ENCODE measurements at regions not wholly inside any gene's neighbourhood (a gene's known extent, or its start where the extent isn't known, plus 50 kb on each side); places are given as distances from the start of the nearest gene placed in this dataset.

DNA sequence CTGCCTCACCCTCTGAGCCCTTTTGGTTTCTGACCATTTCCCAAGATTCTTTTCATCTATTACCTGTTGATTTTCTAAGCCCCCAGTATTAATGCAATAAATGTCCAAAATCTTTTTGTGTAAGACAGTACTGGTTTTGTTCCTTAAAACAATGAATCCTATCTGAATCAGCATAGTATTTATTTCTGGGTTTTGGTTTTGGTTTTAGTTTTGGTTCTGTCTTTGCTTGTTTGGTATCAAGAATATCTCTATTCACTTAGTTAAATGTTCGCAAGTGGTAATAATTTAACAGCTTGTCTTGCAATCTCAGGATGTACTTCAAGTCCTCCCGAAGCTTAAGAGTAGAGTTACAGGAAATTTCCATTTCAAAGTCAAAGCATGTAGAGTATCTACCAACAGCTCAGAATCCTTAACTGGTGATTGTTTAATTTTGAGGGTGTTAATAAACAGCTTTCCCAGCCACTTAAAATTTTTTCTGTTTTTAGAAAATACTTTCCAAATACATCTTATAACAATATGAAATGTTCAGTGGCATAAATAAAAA lies 67.7 kb upstream of the NEDD4L start:
- TF ChIP-seq, protein P1, sequence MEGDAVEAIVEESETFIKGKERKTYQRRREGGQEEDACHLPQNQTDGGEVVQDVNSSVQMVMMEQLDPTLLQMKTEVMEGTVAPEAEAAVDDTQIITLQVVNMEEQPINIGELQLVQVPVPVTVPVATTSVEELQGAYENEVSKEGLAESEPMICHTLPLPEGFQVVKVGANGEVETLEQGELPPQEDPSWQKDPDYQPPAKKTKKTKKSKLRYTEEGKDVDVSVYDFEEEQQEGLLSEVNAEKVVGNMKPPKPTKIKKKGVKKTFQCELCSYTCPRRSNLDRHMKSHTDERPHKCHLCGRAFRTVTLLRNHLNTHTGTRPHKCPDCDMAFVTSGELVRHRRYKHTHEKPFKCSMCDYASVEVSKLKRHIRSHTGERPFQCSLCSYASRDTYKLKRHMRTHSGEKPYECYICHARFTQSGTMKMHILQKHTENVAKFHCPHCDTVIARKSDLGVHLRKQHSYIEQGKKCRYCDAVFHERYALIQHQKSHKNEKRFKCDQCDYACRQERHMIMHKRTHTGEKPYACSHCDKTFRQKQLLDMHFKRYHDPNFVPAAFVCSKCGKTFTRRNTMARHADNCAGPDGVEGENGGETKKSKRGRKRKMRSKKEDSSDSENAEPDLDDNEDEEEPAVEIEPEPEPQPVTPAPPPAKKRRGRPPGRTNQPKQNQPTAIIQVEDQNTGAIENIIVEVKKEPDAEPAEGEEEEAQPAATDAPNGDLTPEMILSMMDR (IDR thresholded peaks at IDR 0.05; ENCODE audit: unreplicated experiment): no peak
- no TSS peak for BruUV-seq (replicated peaks)

DNA sequence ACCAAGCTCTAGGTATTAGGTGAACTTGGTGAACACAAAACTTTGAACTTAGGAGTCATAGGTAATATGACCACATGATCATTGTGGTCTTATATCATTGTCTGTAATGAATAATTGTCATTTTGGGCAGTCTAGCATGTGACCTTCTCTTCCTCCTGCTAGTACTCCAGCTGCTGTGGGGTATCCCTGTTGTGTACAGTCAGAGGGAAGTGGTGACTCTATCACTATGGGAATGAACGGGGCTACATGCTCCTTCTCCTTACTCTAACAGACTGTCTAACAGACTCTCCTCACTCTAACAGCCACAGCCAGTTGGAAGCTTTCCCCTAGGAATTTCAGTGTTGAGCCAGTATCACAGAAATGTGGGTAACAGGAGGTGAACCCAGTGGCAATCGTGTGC lies 68.2 kb upstream of the NEDD4L start:
- no peaks in the 10 kb centered on the region for H3K9me3 Mint-ChIP-seq (ENCODE audit: low read depth, unreplicated experiment)
- no peaks in the 10 kb centered on the region for H3K27me3 Mint-ChIP-seq (ENCODE audit: unreplicated experiment)
- no peaks in the 10 kb centered on the region for H3K36me3 Mint-ChIP-seq (ENCODE audit: insufficient read depth, unreplicated experiment)
- peak overlapping the region; percentile 17 for H3K27ac Mint-ChIP-seq (ENCODE audit: unreplicated experiment)
- intact Hi-C loops (cut with micrococcal nuclease; ENCODE audit: unreplicated experiment): no loop called here
- BruUV-seq (replicated peaks): no TSS peak
- H3K4me3 Mint-ChIP-seq (ENCODE audit: low read depth, unreplicated experiment): no peak overlapping the region
- DNase-seq: no peak
- peaks cover 8% of the 10 kb centered on the region for H3K4me1 Mint-ChIP-seq (ENCODE audit: low read depth, unreplicated experiment)
- CTCF ChIA-PET: interaction anchor here (0.6 to 1.1 kb wide), 3 partner anchors 66 to 196 kb away, joined by 3 to 4 read pairs (median 3); partner anchors contain the start of gene NEDD4L
- TF ChIP-seq, protein P1 (IDR thresholded peaks at IDR 0.05; ENCODE audit: unreplicated experiment): no peak

More for the DNA sequence above, 67.7 kb upstream of the NEDD4L start:
- Mint-ChIP-seq H3K36me3 (ENCODE audit: insufficient read depth, unreplicated experiment) (no peaks in the 10 kb centered on the region), H3K4me3 (ENCODE audit: low read depth, unreplicated experiment) (no peak overlapping the region), H3K9me3 (ENCODE audit: low read depth, unreplicated experiment) (no peaks in the 10 kb centered on the region), H3K27me3 (ENCODE audit: unreplicated experiment) (no peaks in the 10 kb centered on the region), H3K4me1 (ENCODE audit: low read depth, unreplicated experiment) (peaks cover 12% of the 10 kb centered on the region), H3K27ac (ENCODE audit: unreplicated experiment) (peak overlapping the region; percentile 17)
- CTCF ChIA-PET: interaction anchor here (0.6 to 1.1 kb wide), 2 partner anchors 67 to 196 kb away, joined by 3 to 4 read pairs; partner anchors contain the start of gene NEDD4L
- DNase-seq: no peak
- intact Hi-C loops (cut with micrococcal nuclease; ENCODE audit: unreplicated experiment): no loop called here

- no peak for DNase-seq
- Mint-ChIP-seq H3K27ac (ENCODE audit: unreplicated experiment) (no peak overlapping the region), H3K4me1 (ENCODE audit: low read depth, unreplicated experiment) (peaks cover 17% of the 10 kb centered on the region), H3K9me3 (ENCODE audit: low read depth, unreplicated experiment) (no peaks in the 10 kb centered on the region), H3K27me3 (ENCODE audit: unreplicated experiment) (no peaks in the 10 kb centered on the region), H3K4me3 (ENCODE audit: low read depth, unreplicated experiment) (no peak overlapping the region), H3K36me3 (ENCODE audit: insufficient read depth, unreplicated experiment) (no peaks in the 10 kb centered on the region)
- CTCF ChIA-PET: interaction anchor here (0.6 to 0.7 kb wide), 2 partner anchors 67 to 968 kb away, joined by 3 read pairs; no protein-coding TSS in a partner anchor
- intact Hi-C loops (cut with micrococcal nuclease; ENCODE audit: unreplicated experiment): no loop called here
- BruUV-seq (replicated peaks): no TSS peak
- TF ChIP-seq, protein P1 (IDR thresholded peaks at IDR 0.05; ENCODE audit: unreplicated experiment): no peak
Observed at GRCh38 chr18:57974585-57975265, 69.3 kb upstream of the NEDD4L start.

DNA sequence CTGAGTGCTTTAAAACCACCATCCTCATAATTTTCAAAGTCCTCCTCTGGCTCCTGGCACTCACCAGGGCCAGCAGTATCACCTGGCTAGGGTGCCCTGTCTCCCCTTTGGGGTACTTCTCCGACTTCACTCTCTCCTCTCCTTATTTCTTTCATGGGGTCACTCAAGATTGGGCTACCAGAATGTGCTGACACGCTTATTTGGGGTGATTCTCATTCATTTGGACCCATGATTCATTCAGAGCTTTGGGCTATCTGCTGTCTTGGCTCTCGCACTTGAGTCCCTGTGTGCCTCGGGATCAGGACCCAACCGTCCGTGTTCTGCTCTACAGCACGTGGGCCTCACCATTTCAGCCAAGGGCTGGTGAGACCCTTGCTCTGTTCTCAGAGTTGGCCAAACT lies 70.1 kb upstream of the NEDD4L start:
- intact Hi-C loops (cut with micrococcal nuclease; ENCODE audit: unreplicated experiment): no loop called here

More for the DNA sequence above, 70.1 kb upstream of the NEDD4L start:
- CTCF ChIA-PET: no interaction called here
- H3K9me3 Mint-ChIP-seq (ENCODE audit: low read depth, unreplicated experiment): no peaks in the 10 kb centered on the region
- peaks cover 18% of the 10 kb centered on the region for H3K4me1 Mint-ChIP-seq (ENCODE audit: low read depth, unreplicated experiment)
- H3K4me3 Mint-ChIP-seq (ENCODE audit: low read depth, unreplicated experiment): no peak overlapping the region
- no TSS peak for BruUV-seq (replicated peaks)
- no peaks in the 10 kb centered on the region for H3K27me3 Mint-ChIP-seq (ENCODE audit: unreplicated experiment)
- TF ChIP-seq, protein P1 (IDR thresholded peaks at IDR 0.05; ENCODE audit: unreplicated experiment): no peak
- no peak overlapping the region for H3K27ac Mint-ChIP-seq (ENCODE audit: unreplicated experiment)
- no peaks in the 10 kb centered on the region for H3K36me3 Mint-ChIP-seq (ENCODE audit: insufficient read depth, unreplicated experiment)
- no peak for DNase-seq

All from Calu3 (cell line).